ENCODE measurements at regions not wholly inside any gene's neighbourhood (a gene's known extent, or its start where the extent isn't known, plus 50 kb on each side); places are given as distances from the start of the nearest gene placed in this dataset.

GRCh38 chr4:124530464-124531077 is 182.0 kb downstream of the ANKRD50 start:
- no TSS peak for BruUV-seq (replicated peaks)
- TF ChIP-seq EZH2phosphoT487 (IDR thresholded peaks at IDR 0.05; ENCODE audit: borderline replicate concordance, low read depth, low read length) (no peak), CTCF (conservative IDR thresholded peaks at IDR 0.05; ENCODE audit: low read length) (no peak)
- no peaks in the 10 kb centered on the region for H3K36me3 ChIP-seq (ENCODE audit: insufficient read depth, low read length)
- H4K20me1 ChIP-seq (ENCODE audit: insufficient read depth, low read length), result no peaks in the 10 kb centered on the region
- H3K9me3 ChIP-seq (ENCODE audit: low read length), result no peaks in the 10 kb centered on the region
- ChIA-PET POLR2A (interaction anchor here (0.6 kb wide), 1 partner anchor 265 kb away, joined by 3 read pairs; no protein-coding TSS in a partner anchor), CTCF (ENCODE audit: unreplicated experiment) (no interaction called here)
- H3K79me2 ChIP-seq (ENCODE audit: insufficient read depth, low read depth, low read length), result no peaks in the 10 kb centered on the region
- H3K9me2 ChIP-seq (ENCODE audit: insufficient read depth, low read length), result no peaks in the 10 kb centered on the region
- intact Hi-C loops (cut with micrococcal nuclease; ENCODE audit: unreplicated experiment), result no loop called here
- no peaks in the 10 kb centered on the region for H3K4me1 ChIP-seq (ENCODE audit: insufficient read depth, low read length, poor library complexity, severe bottlenecking)
- no peak overlapping the region for H2AFZ ChIP-seq (ENCODE audit: low read length)
- DNase-seq (ENCODE audit: low spot score), result no peak
- H3K4me3 ChIP-seq (ENCODE audit: low read depth, low read length, poor library complexity, severe bottlenecking), result no peak overlapping the region
- H3K4me2 ChIP-seq (ENCODE audit: low read length), result no peak overlapping the region
- no peak overlapping the region for H3K27ac ChIP-seq (ENCODE audit: low read depth, low read length, poor library complexity, severe bottlenecking)

- no peak overlapping the region for H3K4me2 ChIP-seq (ENCODE audit: low read length)
- H3K27ac ChIP-seq (ENCODE audit: low read depth, low read length, poor library complexity, severe bottlenecking), result no peak overlapping the region
- no peaks in the 10 kb centered on the region for H3K79me2 ChIP-seq (ENCODE audit: insufficient read depth, low read depth, low read length)
- BruUV-seq (replicated peaks), result no TSS peak
- H2AFZ ChIP-seq (ENCODE audit: low read length), result no peak overlapping the region
- CTCF ChIA-PET (ENCODE audit: unreplicated experiment), result no interaction called here
- no peak for TF ChIP-seq EZH2phosphoT487 (IDR thresholded peaks at IDR 0.05; ENCODE audit: borderline replicate concordance, low read depth, low read length)
- TF ChIP-seq CTCF (conservative IDR thresholded peaks at IDR 0.05; ENCODE audit: low read length), result no peak
- no peaks in the 10 kb centered on the region for H4K20me1 ChIP-seq (ENCODE audit: insufficient read depth, low read length)
- H3K4me3 ChIP-seq (ENCODE audit: low read depth, low read length, poor library complexity, severe bottlenecking), result no peak overlapping the region
- intact Hi-C loops (cut with micrococcal nuclease; ENCODE audit: unreplicated experiment), result no loop called here
- H3K4me1 ChIP-seq (ENCODE audit: insufficient read depth, low read length, poor library complexity, severe bottlenecking), result no peaks in the 10 kb centered on the region
- no peaks in the 10 kb centered on the region for H3K36me3 ChIP-seq (ENCODE audit: insufficient read depth, low read length)
- no peak for DNase-seq (ENCODE audit: low spot score)
- H3K9me3 ChIP-seq (ENCODE audit: low read length), result no peaks in the 10 kb centered on the region
- POLR2A ChIA-PET, result interaction anchor here (1.0 to 1.3 kb wide), 2 partner anchors 10 to 14 kb away, joined by 3 to 5 read pairs; no protein-coding TSS in a partner anchor
- no peaks in the 10 kb centered on the region for H3K9me2 ChIP-seq (ENCODE audit: insufficient read depth, low read length)
Observed at GRCh38 chr4:124534131-124534530, 178.4 kb downstream of the ANKRD50 start.

- POLR2A ChIA-PET, result interaction anchor here (1.0 to 1.3 kb wide), 2 partner anchors 9 to 13 kb away, joined by 3 to 5 read pairs; no protein-coding TSS in a partner anchor
- no peaks in the 10 kb centered on the region for H3K9me3 ChIP-seq (ENCODE audit: low read length)
- H3K9me2 ChIP-seq (ENCODE audit: insufficient read depth, low read length), result no peaks in the 10 kb centered on the region
- no peak overlapping the region for H3K4me2 ChIP-seq (ENCODE audit: low read length)
- H3K4me3 ChIP-seq (ENCODE audit: low read depth, low read length, poor library complexity, severe bottlenecking), result no peak overlapping the region
- TF ChIP-seq EZH2phosphoT487 (IDR thresholded peaks at IDR 0.05; ENCODE audit: borderline replicate concordance, low read depth, low read length) (no peak), CTCF (conservative IDR thresholded peaks at IDR 0.05; ENCODE audit: low read length) (no peak)
- CTCF ChIA-PET (ENCODE audit: unreplicated experiment), result no interaction called here
- H3K4me1 ChIP-seq (ENCODE audit: insufficient read depth, low read length, poor library complexity, severe bottlenecking), result no peaks in the 10 kb centered on the region
- H4K20me1 ChIP-seq (ENCODE audit: insufficient read depth, low read length), result no peaks in the 10 kb centered on the region
- intact Hi-C loops (cut with micrococcal nuclease; ENCODE audit: unreplicated experiment), result no loop called here
- H3K79me2 ChIP-seq (ENCODE audit: insufficient read depth, low read depth, low read length), result no peaks in the 10 kb centered on the region
- no peaks in the 10 kb centered on the region for H3K36me3 ChIP-seq (ENCODE audit: insufficient read depth, low read length)
- no peak for DNase-seq (ENCODE audit: low spot score)
- no peak overlapping the region for H3K27ac ChIP-seq (ENCODE audit: low read depth, low read length, poor library complexity, severe bottlenecking)
- BruUV-seq (replicated peaks), result no TSS peak
- H2AFZ ChIP-seq (ENCODE audit: low read length), result no peak overlapping the region
Observed at GRCh38 chr4:124535003-124535402, 177.5 kb downstream of the ANKRD50 start.

Measured in OCI-LY7 (cell line).